SU-DHL-6 (cell line): ENCODE measurements at regions not wholly inside any gene's neighbourhood (a gene's known extent, or its start where the extent isn't known, plus 50 kb on each side); places are given as distances from the start of the nearest gene placed in this dataset.

Experiments used
- CTCF ChIP-seq: fragments of 200-600 bp; sonication (generic); IDR thresholded peaks from one replicate; pipeline ENCODE4 v1.5.1; 2017; ENCODE audit warnings: antibody characterized with exemption, mild to moderate bottlenecking, low read length, moderate library complexity; ENCODE audit not compliant: insufficient read depth, poor library complexity, severe bottlenecking
- EZH2phosphoT487 ChIP-seq: fragments of 200-600 bp; sonication (generic), shearing (Covaris generic); conservative IDR thresholded peaks from 2 replicates; pipeline ENCODE4 v1.6.1; 2018; ENCODE audit warnings: mild to moderate bottlenecking, antibody characterized with exemption, low read length, moderate library complexity, mixed read lengths

DNA sequence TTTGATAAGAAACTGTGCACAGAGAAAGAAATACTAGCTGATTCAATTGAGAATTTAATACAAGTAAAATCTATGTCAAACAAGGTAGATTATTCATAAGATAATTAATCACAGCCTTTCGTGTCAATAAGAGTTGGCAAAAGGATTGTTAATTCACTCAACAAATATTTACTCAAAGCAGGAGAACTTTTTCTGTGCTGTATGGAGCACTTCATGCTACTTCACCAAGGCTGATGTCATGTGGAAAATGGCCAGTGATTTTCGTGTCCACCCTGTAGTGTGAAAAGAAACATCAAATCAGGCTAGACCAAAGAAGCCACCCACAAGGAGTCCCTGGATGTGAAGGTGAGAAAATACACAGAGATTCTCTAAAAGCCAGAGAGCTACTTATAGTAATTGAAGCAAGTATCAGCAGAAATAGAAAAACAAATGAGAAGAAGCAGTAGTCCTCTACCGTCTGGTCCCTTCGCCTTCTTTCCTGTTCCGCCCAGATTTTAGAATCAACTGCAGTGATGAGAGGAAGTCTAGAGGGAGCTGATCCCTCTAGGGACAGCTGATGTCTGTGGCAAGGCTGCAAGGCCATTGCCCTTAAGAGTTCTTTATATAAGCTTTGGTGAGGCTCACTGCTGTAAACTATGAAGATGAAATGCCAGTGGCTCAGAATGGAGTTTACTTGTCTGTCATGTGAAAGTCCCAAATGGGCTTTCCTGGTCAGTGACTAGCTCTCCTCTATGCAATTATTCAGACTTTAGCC, 201.3 kb upstream of the APCDD1 start:
- no peak for TF ChIP-seq CTCF
- no peak for TF ChIP-seq EZH2phosphoT487
